ENCODE measurements at regions not wholly inside any gene's neighbourhood (a gene's known extent, or its start where the extent isn't known, plus 50 kb on each side); places are given as distances from the start of the nearest gene placed in this dataset.

- intact Hi-C loops (cut with micrococcal nuclease; ENCODE audit: unreplicated experiment), result no loop called here
- CTCF ChIA-PET, result no interaction called here
- no TSS peak for BruUV-seq (replicated peaks)
- H3K36me3 ChIP-seq (ENCODE audit: insufficient read depth, low read length, poor library complexity, severe bottlenecking), result no peaks in the 10 kb centered on the region
- TF ChIP-seq EZH2 (IDR thresholded peaks at IDR 0.05; ENCODE audit: borderline replicate concordance, low read depth, low read length, poor library complexity, severe bottlenecking) (no peak), CTCF (conservative IDR thresholded peaks at IDR 0.05; ENCODE audit: low read depth, low read length) (no peak)
- peak; percentile 63 for DNase-seq (ENCODE audit: low spot score)
- no peaks in the 10 kb centered on the region for H3K27me3 ChIP-seq (replicated peaks; ENCODE audit: insufficient read depth, low read depth, low read length, poor library complexity)
- H3K9me3 ChIP-seq (ENCODE audit: low read depth, low read length, poor library complexity, severe bottlenecking), result no peaks in the 10 kb centered on the region
- POLR2A ChIA-PET (ENCODE audit: low non-redundant PET), result no interaction called here
- no peak overlapping the region for H3K4me3 ChIP-seq (ENCODE audit: low read depth, low read length, poor library complexity, severe bottlenecking)
- peak overlapping the region; percentile 63 for H3K27ac ChIP-seq (ENCODE audit: low read depth, low read length, poor library complexity, severe bottlenecking)
- peaks cover 31% of the 10 kb centered on the region for H3K4me1 ChIP-seq (ENCODE audit: insufficient read depth, low read length, poor library complexity, severe bottlenecking)
These were observed 185.4 kb downstream of the DKK2 start for GRCh38 chr4:106850691-106851090.

- H3K36me3 ChIP-seq (ENCODE audit: insufficient read depth, low read length, poor library complexity, severe bottlenecking), result no peaks in the 10 kb centered on the region
- H3K27ac ChIP-seq (ENCODE audit: low read depth, low read length, poor library complexity, severe bottlenecking), result no peak overlapping the region
- TF ChIP-seq CTCF (conservative IDR thresholded peaks at IDR 0.05; ENCODE audit: low read depth, low read length), result no peak
- no peak for TF ChIP-seq EZH2 (IDR thresholded peaks at IDR 0.05; ENCODE audit: borderline replicate concordance, low read depth, low read length, poor library complexity, severe bottlenecking)
- ChIA-PET POLR2A (ENCODE audit: low non-redundant PET) (no interaction called here), CTCF (no interaction called here)
- H3K9me3 ChIP-seq (ENCODE audit: low read depth, low read length, poor library complexity, severe bottlenecking), result peaks cover 14% of the 10 kb centered on the region
- no peaks in the 10 kb centered on the region for H3K4me1 ChIP-seq (ENCODE audit: insufficient read depth, low read length, poor library complexity, severe bottlenecking)
- no peaks in the 10 kb centered on the region for H3K27me3 ChIP-seq (replicated peaks; ENCODE audit: insufficient read depth, low read depth, low read length, poor library complexity)
- intact Hi-C loops (cut with micrococcal nuclease; ENCODE audit: unreplicated experiment), result no loop called here
- no peak for DNase-seq (ENCODE audit: low spot score)
- H3K4me3 ChIP-seq (ENCODE audit: low read depth, low read length, poor library complexity, severe bottlenecking), result no peak overlapping the region
- BruUV-seq (replicated peaks), result no TSS peak
These were observed 200.2 kb downstream of the DKK2 start for GRCh38 chr4:106835919-106836318.

GRCh38 chr4:106830879-106831278 lies 205.2 kb downstream of the DKK2 start:
- ChIA-PET POLR2A (ENCODE audit: low non-redundant PET) (no interaction called here), CTCF (no interaction called here)
- no peaks in the 10 kb centered on the region for H3K36me3 ChIP-seq (ENCODE audit: insufficient read depth, low read length, poor library complexity, severe bottlenecking)
- H3K27ac ChIP-seq (ENCODE audit: low read depth, low read length, poor library complexity, severe bottlenecking), result no peak overlapping the region
- H3K27me3 ChIP-seq (replicated peaks; ENCODE audit: insufficient read depth, low read depth, low read length, poor library complexity), result no peaks in the 10 kb centered on the region
- H3K9me3 ChIP-seq (ENCODE audit: low read depth, low read length, poor library complexity, severe bottlenecking), result no peaks in the 10 kb centered on the region
- TF ChIP-seq CTCF (conservative IDR thresholded peaks at IDR 0.05; ENCODE audit: low read depth, low read length) (no peak), EZH2 (IDR thresholded peaks at IDR 0.05; ENCODE audit: borderline replicate concordance, low read depth, low read length, poor library complexity, severe bottlenecking) (no peak)
- DNase-seq (ENCODE audit: low spot score), result no peak
- H3K4me3 ChIP-seq (ENCODE audit: low read depth, low read length, poor library complexity, severe bottlenecking), result no peak overlapping the region
- intact Hi-C loops (cut with micrococcal nuclease; ENCODE audit: unreplicated experiment), result no loop called here
- no peaks in the 10 kb centered on the region for H3K4me1 ChIP-seq (ENCODE audit: insufficient read depth, low read length, poor library complexity, severe bottlenecking)
- BruUV-seq (replicated peaks), result no TSS peak
